Activated CD4-positive, alpha-beta T cell treated with anti-CD3 and anti-CD28 coated beads, Interleukin-2, amount 50 U/mL, for 16 hours (primary cell): ENCODE measurements at regions not wholly inside any gene's neighbourhood (a gene's known extent, or its start where the extent isn't known, plus 50 kb on each side); places are given as distances from the start of the nearest gene placed in this dataset.
"Not testable (repeated sequence)": the region's sequence is repeated elsewhere in the genome, so short reads cannot be mapped to it uniquely, and the experiment has no call there.

Experiments used
- DNase-seq: peaks from one replicate; pipeline ENCODE4 v3.0.0-alpha.2; 2020

- DNase-seq = no peak
Observed at GRCh38 chr14:59018978-59019377, 169.5 kb upstream of the DAAM1 start.

DNA sequence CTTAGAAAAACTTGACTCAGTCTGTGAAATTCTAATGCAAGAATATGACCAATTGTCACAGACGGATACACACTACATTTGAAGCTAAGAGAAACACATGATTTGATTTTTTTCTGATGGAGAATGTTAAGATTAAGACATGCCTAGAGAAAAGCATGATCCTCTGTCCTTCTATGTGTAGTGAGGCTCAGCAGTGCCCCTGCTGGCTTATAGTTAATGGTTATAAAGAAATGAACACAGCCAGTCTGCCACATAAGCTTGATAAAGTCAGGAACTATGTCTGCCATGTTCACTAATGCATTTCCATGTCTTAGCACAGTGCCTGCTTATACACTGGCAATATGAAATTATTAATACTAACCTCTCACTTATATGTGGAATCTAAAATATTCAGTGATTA lies 168.1 kb upstream of the DAAM1 start:
- DNase-seq = peak; percentile 3

DNA sequence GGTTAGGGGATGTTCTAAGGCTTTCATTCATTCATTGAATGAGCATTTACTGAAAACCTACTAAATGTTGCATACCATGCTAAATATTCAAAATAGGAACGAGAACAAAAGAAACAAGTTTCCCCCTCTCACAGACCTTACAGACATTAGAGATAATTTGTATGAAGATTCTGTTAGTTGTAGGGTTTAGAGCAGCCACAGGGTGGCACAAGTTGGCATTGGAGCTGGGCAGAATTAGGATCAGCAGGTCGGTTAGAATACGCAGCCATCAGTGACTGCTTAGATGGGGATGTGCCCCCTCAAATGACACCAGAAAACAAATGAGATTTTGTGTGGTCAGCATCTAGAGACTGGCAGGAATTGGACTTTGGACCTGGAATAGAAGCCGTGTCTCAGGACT lies 166.3 kb upstream of the DAAM1 start:
- no peak for DNase-seq

DNA sequence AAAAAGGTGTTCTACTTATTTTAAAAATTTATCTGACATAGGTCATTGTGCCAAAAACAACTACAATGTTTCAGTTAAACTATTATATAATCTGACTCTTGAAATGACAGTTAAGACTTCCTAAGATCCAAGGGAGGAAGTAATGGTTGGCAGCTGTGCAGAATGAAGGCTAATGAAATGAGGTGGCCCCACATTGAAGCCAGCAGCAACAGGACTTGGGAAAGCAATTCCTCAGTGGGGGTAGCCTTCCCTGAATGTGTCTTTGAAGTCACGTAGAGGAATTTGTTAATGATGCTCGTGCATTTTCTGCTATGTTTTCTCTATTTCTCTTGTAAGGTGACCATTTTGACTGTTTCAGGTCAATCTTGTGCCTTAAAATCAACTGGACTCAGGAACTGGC lies 162.4 kb upstream of the DAAM1 start:
- no peak for DNase-seq

DNA sequence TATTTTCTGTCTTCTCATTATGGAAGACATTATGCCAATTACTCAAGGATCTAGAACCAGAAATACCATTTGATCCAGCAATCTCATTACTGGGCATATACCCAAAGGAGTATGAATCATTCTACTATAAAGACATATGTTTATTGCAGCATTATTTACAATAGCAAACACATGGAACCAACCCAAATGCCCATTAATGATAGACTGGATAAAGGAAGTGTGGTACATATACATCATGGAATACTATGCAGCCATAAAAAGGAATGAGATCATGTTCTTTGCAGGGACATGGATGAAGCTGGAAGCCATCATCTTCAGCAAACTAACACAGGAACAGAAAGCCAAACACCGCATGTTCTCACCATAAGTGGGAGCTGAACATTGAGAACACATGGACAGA lies 161.8 kb upstream of the DAAM1 start:
- not testable (repeated sequence) for DNase-seq

GRCh38 chr14:59028476-59029202 lies 159.8 kb upstream of the DAAM1 start:
- DNase-seq = peak; percentile 53

DNA sequence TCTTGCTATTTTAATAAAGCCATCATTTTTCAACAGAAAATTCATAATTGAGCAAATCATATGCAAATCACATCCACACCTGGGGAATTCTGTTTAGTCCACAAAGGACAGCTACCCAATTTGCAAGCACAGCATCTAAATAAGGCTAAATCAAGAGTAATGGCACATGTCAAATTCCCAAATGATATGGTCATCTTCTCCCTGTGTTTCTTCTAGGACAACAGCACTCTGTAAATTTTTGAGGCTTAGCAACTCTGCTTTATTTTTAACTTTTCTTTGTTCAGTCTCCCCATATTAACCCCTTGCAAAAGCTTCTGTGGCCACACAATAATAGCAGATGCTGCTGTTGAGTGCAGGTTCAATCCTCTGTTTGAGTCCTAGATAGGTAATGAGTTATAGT lies 155.6 kb upstream of the DAAM1 start:
- no peak for DNase-seq

DNA sequence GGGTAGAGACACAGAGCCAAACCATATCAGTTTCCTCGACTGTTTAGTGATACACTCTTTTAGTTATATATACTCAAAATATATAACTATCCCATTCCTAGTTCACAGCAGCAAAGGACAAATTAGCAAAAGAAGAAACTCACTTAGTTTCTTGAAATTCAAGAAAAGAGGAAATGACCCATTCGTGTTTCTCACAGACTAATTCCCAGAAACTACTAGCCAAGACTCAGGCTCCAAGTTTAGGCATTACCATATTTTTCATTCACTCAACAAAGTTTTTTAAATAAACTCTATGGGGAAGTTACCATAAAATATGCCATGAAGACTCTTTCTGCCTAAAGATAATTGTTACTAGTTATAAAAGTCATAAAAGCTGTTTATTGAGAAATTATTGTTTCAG lies 152.3 kb upstream of the DAAM1 start:
- DNase-seq = no peak

- DNase-seq = no peak
Observed at GRCh38 chr14:59037086-59037485, 151.4 kb upstream of the DAAM1 start.

GRCh38 chr14:59037620-59038019 lies 150.8 kb upstream of the DAAM1 start:
- no peak for DNase-seq

DNA sequence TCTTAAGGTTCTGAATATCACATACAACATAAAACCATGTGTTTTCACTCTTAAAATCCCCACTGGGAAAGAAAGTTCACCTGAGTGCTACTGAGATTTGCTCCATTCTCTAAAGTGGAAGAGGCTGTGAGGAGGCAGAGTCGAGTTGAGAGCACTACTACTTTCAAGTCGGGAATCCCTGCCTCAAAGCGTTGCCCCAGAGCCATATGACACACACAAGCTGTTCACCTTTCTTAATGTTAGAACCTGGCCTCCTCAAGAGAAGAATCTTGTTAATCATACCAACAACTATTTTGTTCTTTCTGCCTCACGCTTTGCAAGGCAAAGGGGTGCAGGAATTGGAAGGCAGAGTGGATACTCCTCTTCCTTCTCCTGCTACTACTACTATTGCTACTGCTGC lies 149.7 kb upstream of the DAAM1 start:
- DNase-seq = no peak

DNA sequence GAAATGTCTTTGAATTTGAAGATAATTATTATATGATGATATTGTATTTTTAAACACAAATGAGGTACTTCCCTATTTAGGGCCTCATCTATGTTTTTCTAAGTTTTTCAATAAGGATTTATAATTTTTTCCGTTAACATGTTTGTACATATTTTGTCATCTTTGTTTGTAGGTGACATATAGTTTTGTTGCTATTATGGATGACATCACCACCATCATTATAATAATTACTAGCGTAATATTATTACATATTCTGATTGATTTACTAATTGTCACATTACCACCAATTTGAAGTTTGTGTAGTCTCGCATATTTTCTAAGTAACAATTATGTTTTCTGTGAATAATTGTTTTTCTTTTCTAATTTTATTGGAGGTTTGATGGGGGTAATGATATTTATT lies 147.2 kb upstream of the DAAM1 start:
- no peak for DNase-seq

DNA sequence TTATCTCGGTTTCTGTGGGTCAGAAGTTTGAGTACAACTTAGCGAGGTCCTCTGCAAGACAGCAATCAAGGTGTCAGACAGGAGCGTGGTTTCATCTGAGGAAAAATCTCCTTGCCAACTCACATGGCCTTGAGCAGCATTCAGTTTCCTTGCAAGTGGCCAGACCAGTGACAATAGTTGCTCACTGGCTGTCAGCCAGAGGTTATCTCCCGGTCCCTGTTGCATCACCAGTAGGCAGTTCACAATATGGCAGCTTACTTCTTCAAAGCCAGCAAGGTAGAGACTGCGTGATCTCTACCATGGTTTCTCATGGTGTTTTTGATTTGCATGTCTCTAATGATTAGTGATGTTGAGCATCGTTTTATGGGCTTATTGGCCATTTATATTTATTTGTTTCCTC lies 143.8 kb upstream of the DAAM1 start:
- DNase-seq = no peak

DNA sequence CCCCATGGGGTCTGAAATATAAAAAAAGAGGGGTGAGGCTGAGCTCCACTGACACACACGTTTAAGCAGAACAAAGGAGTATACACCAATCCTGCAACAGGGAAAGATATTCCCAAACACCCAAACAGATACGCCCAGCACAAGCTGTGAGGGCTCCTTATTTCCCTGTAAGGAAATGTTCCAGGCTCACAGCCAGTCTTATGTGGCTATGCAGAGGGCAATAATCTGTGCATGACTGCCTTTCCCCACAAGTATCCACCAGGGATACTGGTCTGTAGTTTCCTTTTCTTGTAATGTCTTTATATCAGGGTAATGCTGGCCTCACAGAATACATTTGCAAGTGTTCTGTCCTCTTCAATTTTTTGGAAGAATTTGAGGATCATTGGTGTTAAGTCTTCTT lies 141.7 kb upstream of the DAAM1 start:
- DNase-seq = no peak

GRCh38 chr14:59055006-59055405 lies 133.5 kb upstream of the DAAM1 start:
- no peak for DNase-seq

- DNase-seq = peak; percentile 41
Observed at GRCh38 chr14:59055439-59056045, 132.9 kb upstream of the DAAM1 start.

DNA sequence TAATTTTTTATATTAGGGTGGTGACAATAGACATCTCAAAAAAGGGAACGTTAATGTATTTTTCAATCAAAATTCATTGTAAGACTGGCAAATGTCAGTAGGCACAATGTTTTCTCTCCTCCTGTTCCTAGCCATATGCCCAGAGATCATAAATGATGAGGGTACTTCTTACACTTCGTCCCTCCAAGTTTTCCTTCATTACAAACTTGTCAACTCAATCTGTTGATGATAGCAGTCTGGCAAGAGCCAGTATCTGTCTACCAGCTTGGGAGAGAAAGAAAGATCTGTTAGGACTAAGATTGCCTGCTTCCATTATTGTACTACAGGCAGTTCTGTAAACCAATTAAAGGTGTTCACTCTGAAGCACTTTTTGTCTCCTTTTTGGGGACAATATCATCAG lies 130.9 kb upstream of the DAAM1 start:
- no peak for DNase-seq

- DNase-seq = not testable (repeated sequence)
Observed at GRCh38 chr14:59058776-59059175, 129.7 kb upstream of the DAAM1 start.

- DNase-seq = no peak
Observed at GRCh38 chr14:59060841-59061240, 127.6 kb upstream of the DAAM1 start.

DNA sequence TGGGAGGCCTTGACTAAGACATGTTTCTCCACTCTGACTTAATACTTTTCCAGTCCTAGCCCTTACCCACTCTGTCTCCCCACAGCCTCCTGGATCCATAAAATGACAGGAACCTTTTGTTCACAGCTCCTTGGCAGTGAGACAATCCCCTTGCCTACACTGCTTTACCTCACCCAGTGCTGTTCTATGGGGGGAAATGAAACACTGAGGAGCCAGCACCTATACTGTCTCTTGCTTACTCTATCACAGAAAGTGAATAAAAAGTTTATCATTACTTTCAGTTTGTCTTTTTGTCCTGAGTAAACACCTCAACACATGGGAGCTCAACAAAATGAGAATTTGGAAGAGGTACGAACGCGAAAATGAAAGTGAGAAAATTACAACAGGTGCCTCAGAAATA lies 127.2 kb upstream of the DAAM1 start:
- DNase-seq = no peak

DNA sequence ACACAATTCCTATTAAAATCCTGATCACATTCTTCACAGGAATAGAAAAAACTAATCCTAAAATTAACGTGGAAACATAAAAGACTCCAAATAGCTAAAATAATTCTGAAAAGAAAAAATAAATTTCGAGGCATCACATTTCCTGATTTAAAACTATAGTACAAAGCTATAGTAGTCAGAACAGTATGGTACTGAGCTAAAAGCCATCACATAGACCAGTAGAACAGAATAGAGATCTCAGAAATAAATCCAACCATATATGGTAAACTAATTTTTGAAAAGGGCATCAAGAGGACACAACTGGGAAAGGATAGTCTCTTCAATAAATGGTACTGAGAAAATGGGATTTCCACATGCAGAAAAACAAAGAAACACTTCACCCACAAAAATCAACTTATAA lies 125.2 kb upstream of the DAAM1 start:
- no peak for DNase-seq

DNA sequence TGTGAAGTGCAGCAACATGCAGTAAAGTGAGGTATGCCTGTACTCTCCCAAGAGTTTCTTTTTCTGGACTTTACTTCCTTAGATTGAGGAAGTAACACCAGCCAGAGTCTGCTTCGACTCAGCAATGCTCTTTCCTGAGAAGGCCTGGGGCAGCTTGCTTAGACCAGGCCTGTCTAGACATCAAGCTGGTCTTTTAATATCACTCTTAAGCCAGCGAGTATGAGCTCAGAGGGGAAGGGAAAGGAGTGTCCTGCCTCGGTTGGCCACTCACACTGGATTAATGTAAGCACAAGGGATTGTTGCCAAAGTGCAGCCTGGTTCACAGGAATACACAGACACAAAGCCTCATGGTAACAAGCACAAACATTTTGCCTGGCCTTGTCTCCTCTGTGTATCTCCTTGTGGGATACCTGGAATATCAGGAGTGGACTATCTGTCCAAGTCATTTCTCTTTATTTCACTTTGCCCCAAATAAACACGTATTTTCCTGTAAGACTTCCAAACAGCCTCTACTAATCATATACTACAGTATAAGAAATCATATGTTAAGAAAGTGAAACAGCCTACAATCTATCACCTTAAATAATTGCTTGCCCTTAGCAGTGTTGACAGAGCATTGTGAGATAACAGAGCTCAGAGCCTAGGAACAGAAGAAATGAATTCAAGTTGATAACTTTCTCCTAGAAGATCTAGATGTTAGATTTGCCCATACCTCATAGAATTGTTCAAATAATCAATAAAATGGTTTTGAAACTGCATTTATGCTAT lies 121.2 kb upstream of the DAAM1 start:
- DNase-seq = no peak

DNA sequence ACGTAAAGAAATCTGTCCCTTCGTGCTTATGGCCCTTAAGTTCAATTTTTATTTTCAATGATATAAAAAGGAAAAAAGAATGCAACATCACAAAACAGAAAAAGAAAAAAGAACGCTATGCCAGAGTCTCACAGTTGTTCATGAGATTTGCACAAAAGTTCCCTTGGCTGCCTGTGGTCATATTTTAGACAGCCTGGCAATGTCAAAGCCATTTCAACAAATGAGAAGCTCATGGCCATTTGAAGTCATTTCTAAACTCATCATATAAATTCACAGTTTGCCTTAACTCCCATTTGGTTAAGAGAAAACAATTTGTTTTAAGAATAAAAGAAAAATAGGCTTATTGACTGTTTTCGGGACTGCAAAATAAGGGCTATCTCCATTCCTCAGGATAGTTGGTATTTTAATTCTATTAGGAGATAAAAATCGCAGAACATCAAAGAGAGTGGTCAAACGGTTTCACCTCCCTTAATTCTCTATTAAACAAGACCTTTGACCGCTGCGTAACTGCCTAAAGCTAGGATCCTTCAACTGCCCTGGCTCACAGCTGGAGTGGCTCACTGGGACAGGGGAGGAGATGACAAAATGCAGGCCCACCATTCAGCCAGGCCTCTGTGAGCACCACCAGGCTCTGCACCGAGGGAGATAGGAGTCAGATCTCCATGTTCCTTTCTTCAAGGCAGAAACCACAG lies 119.2 kb upstream of the DAAM1 start:
- no peak for DNase-seq

DNA sequence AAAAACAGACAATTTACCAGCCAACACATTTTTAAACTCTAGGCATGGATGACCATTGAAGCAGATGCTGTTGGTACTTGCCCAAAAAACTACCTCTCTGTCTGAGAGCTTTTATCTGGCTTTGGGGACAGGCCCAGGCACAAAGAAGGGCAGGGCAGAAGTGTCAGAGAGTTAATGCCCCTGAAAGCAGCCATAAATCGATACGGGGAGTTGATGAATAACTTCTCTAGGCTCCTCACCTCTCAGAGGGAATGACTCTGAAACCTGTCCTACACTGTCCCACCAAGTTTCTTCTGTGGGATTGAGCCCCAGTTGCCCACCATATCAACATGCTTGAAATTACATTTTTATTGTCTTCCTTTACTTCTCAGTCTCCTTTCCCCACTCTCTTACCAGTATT lies 113.0 kb upstream of the DAAM1 start:
- DNase-seq = no peak
